HUES48 (cell line): ENCODE measurements at regions not wholly inside any gene's neighbourhood (a gene's known extent, or its start where the extent isn't known, plus 50 kb on each side); places are given as distances from the start of the nearest gene placed in this dataset.

Experiments used
- H3K27ac ChIP-seq: one replicate; pipeline ENCODE4 v1.7.0; 2013; ENCODE audit warnings: low read depth, low read length, inconsistent platforms
- H3K27me3 ChIP-seq: 2 replicates; pipeline ENCODE4 v1.6.1; 2013; ENCODE audit warnings: mild to moderate bottlenecking, low read length; ENCODE audit not compliant: control insufficient read depth, insufficient read depth
- H3K36me3 ChIP-seq: 2 replicates; pipeline ENCODE4 v1.6.1; 2013; ENCODE audit warnings: low read length; ENCODE audit not compliant: control insufficient read depth, insufficient read depth
- H3K4me1 ChIP-seq: 2 replicates; pipeline ENCODE4 v1.6.1; 2013; ENCODE audit warnings: mild to moderate bottlenecking, low read length; ENCODE audit not compliant: control insufficient read depth, insufficient read depth
- H3K4me3 ChIP-seq: 2 replicates; pipeline ENCODE4 v1.5.1; 2013; ENCODE audit warnings: mild to moderate bottlenecking, low read depth, low read length
- H3K9ac ChIP-seq: 2 replicates; pipeline ENCODE4 v1.6.1; 2013; ENCODE audit warnings: mild to moderate bottlenecking, low read depth, low read length, moderate library complexity
- H3K9me3 ChIP-seq: 2 replicates; pipeline ENCODE4 v1.6.1; 2013; ENCODE audit warnings: low read length; ENCODE audit not compliant: control insufficient read depth, insufficient read depth

- Histone ChIP-seq H3K36me3 (no peaks in the 10 kb centered on the region), H3K9ac (no peak overlapping the region), H3K27me3 (no peaks in the 10 kb centered on the region), H3K4me3 (no peak overlapping the region), H3K4me1 (no peaks in the 10 kb centered on the region), H3K9me3 (no peaks in the 10 kb centered on the region), H3K27ac (no peak overlapping the region)
Measured at GRCh38 chr7:19448091-19448490, 260.7 kb downstream of the POLR1F start.

GRCh38 chr7:19442016-19442785 lies 266.6 kb downstream of the POLR1F start:
- Histone ChIP-seq H3K4me3 (no peak overlapping the region), H3K27ac (no peak overlapping the region), H3K4me1 (peaks cover 9% of the 10 kb centered on the region), H3K9me3 (no peaks in the 10 kb centered on the region), H3K36me3 (no peaks in the 10 kb centered on the region), H3K9ac (no peak overlapping the region), H3K27me3 (no peaks in the 10 kb centered on the region)

GRCh38 chr7:19439517-19439916 lies 269.3 kb downstream of the POLR1F start:
- no peak overlapping the region for H3K4me3 ChIP-seq
- H3K9me3 ChIP-seq, result no peaks in the 10 kb centered on the region
- no peak overlapping the region for H3K9ac ChIP-seq
- peaks cover 9% of the 10 kb centered on the region for H3K4me1 ChIP-seq
- H3K36me3 ChIP-seq, result no peaks in the 10 kb centered on the region
- no peak overlapping the region for H3K27ac ChIP-seq
- no peaks in the 10 kb centered on the region for H3K27me3 ChIP-seq

GRCh38 chr7:19437446-19437845 lies 271.4 kb downstream of the POLR1F start:
- H3K27me3 ChIP-seq, result no peaks in the 10 kb centered on the region
- H3K4me3 ChIP-seq, result no peak overlapping the region
- no peak overlapping the region for H3K9ac ChIP-seq
- no peaks in the 10 kb centered on the region for H3K9me3 ChIP-seq
- H3K27ac ChIP-seq, result no peak overlapping the region
- peaks cover 9% of the 10 kb centered on the region for H3K4me1 ChIP-seq
- no peaks in the 10 kb centered on the region for H3K36me3 ChIP-seq

GRCh38 chr7:19427944-19428343 lies 280.9 kb downstream of the POLR1F start:
- Histone ChIP-seq H3K9ac (no peak overlapping the region), H3K4me3 (no peak overlapping the region), H3K36me3 (no peaks in the 10 kb centered on the region), H3K27ac (no peak overlapping the region), H3K4me1 (peaks cover 10% of the 10 kb centered on the region), H3K27me3 (no peaks in the 10 kb centered on the region), H3K9me3 (no peaks in the 10 kb centered on the region)

GRCh38 chr7:19421861-19422260 lies 276.6 kb upstream of the FERD3L start:
- Histone ChIP-seq H3K9ac (no peak overlapping the region), H3K9me3 (no peaks in the 10 kb centered on the region), H3K27ac (no peak overlapping the region), H3K36me3 (no peaks in the 10 kb centered on the region), H3K4me3 (no peak overlapping the region), H3K27me3 (no peaks in the 10 kb centered on the region), H3K4me1 (peaks cover 17% of the 10 kb centered on the region)

GRCh38 chr7:19417231-19417630 lies 272.0 kb upstream of the FERD3L start:
- H3K9ac ChIP-seq, result no peak overlapping the region
- H3K4me3 ChIP-seq, result no peak overlapping the region
- no peaks in the 10 kb centered on the region for H3K27me3 ChIP-seq
- H3K27ac ChIP-seq, result no peak overlapping the region
- peaks cover 53% of the 10 kb centered on the region for H3K4me1 ChIP-seq
- H3K9me3 ChIP-seq, result no peaks in the 10 kb centered on the region
- H3K36me3 ChIP-seq, result no peaks in the 10 kb centered on the region

- Histone ChIP-seq H3K9ac (no peak overlapping the region), H3K4me3 (no peak overlapping the region), H3K27me3 (no peaks in the 10 kb centered on the region), H3K9me3 (no peaks in the 10 kb centered on the region), H3K36me3 (no peaks in the 10 kb centered on the region), H3K27ac (no peak overlapping the region), H3K4me1 (peaks cover 47% of the 10 kb centered on the region)
Measured at GRCh38 chr7:19415123-19415522, 269.9 kb upstream of the FERD3L start.

GRCh38 chr7:19413443-19413965 lies 268.3 kb upstream of the FERD3L start:
- no peaks in the 10 kb centered on the region for H3K27me3 ChIP-seq
- no peaks in the 10 kb centered on the region for H3K36me3 ChIP-seq
- no peak overlapping the region for H3K4me3 ChIP-seq
- no peak overlapping the region for H3K27ac ChIP-seq
- no peaks in the 10 kb centered on the region for H3K9me3 ChIP-seq
- H3K9ac ChIP-seq, result no peak overlapping the region
- peaks cover 47% of the 10 kb centered on the region for H3K4me1 ChIP-seq

GRCh38 chr7:19410691-19411090 lies 265.5 kb upstream of the FERD3L start:
- H3K27ac ChIP-seq, result no peak overlapping the region
- H3K36me3 ChIP-seq, result no peaks in the 10 kb centered on the region
- no peaks in the 10 kb centered on the region for H3K27me3 ChIP-seq
- H3K9me3 ChIP-seq, result no peaks in the 10 kb centered on the region
- H3K9ac ChIP-seq, result no peak overlapping the region
- H3K4me1 ChIP-seq, result peaks cover 35% of the 10 kb centered on the region
- no peak overlapping the region for H3K4me3 ChIP-seq

GRCh38 chr7:19410106-19410505 lies 264.9 kb upstream of the FERD3L start:
- Histone ChIP-seq H3K36me3 (no peaks in the 10 kb centered on the region), H3K27me3 (no peaks in the 10 kb centered on the region), H3K9ac (no peak overlapping the region), H3K4me1 (peaks cover 35% of the 10 kb centered on the region), H3K9me3 (no peaks in the 10 kb centered on the region), H3K27ac (no peak overlapping the region), H3K4me3 (no peak overlapping the region)
